B cell (primary cell): ENCODE measurements at regions not wholly inside any gene's neighbourhood (a gene's known extent, or its start where the extent isn't known, plus 50 kb on each side); places are given as distances from the start of the nearest gene placed in this dataset.

ENCODE experiments used
- CTCF ChIP-seq: fragments of 200-600 bp; IDR thresholded peaks from one replicate; pipeline ENCODE4 v1.8.0; 2022; ENCODE audit warnings: antibody characterized with exemption, mild to moderate bottlenecking
- EZH2 ChIP-seq: IDR thresholded peaks from 2 replicates; pipeline ENCODE4 v1.6.1; 2012; ENCODE audit warnings: borderline replicate concordance, low read depth, mild to moderate bottlenecking, moderate library complexity, low read length; ENCODE audit not compliant: insufficient read depth, poor library complexity, severe bottlenecking

- TF ChIP-seq CTCF (no peak), EZH2 (no peak)
Measured at GRCh38 chr10:124165827-124166226, 72.4 kb upstream of the CHST15 start.
